ENCODE measurements at regions not wholly inside any gene's neighbourhood (a gene's known extent, or its start where the extent isn't known, plus 50 kb on each side); places are given as distances from the start of the nearest gene placed in this dataset.
"Not testable (repeated sequence)": the region's sequence is repeated elsewhere in the genome, so short reads cannot be mapped to it uniquely, and the experiment has no call there.

DNA sequence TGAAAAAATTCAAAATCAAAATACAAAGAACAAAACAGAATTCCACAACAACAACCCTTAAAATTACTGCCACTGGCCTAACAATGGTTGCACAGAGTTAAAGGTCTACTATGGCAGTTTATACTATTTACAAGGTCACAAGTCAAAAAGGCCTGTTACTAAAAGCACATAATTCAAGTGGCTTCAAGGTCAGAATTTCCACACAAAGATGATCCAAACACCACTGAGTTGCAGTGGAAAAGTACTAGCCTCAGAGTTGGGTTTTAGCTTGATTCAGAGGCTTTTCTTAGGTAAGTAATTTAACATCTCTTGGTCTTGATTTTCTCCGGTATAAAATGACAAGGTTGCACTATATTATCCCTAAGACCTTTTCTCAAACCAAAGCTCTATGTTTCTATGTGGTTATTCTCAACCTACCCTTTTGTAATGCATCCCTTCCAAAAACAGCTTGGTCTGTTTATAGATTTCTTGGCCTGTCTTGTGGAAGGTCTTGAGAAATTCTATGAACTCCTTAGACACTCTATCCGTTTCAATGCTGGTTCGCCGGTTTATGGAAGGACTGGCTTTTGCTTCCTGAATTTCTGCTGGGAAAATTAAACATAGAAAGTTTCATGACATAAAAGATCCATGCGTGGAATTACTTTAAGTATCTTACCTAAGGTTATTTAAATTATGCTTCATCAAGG, 69.5 kb downstream of the MDH2 start:
- intact Hi-C loops (cut with DNase I); ATAC-seq: not testable (repeated sequence)

DNA sequence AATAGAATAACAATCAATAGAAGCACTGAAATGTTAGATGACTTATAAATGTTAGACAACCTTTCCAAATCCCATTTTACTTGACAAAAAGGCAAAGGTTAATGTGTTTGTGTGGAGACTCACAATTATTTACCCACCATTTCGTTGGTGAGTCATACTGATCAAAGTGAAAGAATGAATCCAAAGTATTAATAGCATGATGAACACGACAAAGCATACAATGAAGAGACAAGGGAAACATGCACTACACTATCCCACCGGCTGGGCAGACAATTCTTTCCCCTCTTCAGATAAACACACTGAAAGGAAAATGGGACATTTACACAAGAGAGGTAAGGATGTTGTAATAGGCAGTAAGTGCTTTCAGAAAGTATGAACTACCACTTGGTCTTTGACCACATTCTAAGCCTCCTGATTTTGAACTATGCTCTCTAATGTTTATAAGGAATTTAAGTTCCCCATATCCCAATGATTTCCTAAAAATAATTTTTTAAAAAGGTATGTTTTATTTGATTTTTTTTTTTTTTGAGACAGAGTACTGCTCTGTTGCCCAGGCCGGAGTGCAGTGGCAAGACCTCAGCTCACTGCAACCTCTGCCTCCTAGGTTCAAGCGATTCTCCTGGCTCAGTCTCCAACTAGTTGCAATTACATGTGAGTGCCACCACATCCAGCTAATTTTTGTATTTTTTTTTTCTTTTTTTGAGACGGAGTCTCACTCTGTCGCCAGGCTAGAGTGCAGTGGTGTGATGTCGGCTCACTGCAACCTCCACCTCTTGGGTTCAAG, 70.5 kb downstream of the MDH2 start:
- ATAC-seq; DNase-seq (ENCODE audit: low spot score); intact Hi-C loops (cut with DNase I): not testable (repeated sequence)

More for the DNA sequence above, 69.5 kb downstream of the MDH2 start:
- DNase-seq (ENCODE audit: low spot score) = not testable (repeated sequence)

DNA sequence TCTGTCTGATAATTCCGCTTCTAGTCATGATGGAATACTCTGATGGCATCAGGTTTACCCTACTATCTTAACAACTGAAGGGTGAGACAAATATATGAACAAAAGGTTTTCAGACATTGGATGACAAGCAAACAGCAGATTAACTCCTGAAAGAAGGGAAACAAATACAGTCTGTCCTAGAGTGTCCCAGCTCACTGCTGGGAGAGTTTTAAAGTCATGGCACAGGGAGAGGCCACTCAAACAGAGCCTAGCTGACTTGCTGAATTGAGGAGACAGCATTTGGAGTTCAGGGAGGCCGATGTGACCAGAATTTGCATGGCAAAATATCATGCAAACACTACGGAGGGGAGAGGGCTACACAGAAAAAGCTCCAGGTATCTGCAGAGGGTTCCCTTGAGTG, 73.1 kb downstream of the MDH2 start:
- DNase-seq (ENCODE audit: low spot score) (no peak), ATAC-seq (no peak)
- intact Hi-C loops (cut with DNase I) = no loop called here

DNA sequence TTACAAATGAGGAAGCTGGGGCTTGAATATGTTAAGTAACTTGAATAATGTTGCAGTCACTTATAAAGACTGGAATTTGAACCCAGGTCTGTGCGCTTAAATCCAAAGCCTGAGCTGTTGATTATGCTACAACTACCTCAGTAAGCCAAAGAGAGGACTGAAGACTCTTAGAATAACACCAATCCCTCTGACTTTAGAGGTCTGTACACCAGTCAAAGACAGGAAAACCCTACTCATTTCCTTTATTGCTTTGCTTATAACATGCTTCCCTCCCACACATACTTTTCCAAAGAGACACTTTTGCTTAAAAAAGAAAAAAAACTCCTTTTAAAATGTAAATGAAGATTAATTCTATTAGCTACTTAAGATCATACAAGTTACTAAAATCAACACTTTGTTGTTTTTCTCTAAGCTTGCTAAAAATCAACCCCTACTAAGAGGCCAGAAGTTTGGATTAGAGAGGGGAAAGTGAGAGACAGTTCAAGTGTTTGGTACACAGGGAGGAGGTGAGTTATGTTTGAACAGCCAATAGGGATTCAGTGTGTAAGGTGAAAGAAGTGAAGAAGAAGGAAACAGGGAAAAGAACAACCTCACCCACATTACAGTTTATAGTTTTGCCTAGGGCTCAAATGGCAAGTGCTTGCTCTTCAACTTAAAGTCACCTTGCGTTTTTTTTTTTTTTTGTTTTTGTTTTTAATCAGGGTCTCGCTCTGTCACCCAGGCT, 74.8 kb downstream of the MDH2 start:
- DNase-seq (ENCODE audit: low spot score) (no peak), ATAC-seq (no peak)
- intact Hi-C loops (cut with DNase I) = no loop called here

GRCh38 chr7:76123316-76123715, 75.4 kb downstream of the MDH2 start:
- no peak for ATAC-seq
- DNase-seq (ENCODE audit: low spot score) = no peak
- intact Hi-C loops (cut with DNase I) = no loop called here

GRCh38 chr7:76125560-76125959, 76.1 kb upstream of the SRRM3 start:
- intact Hi-C loops (cut with DNase I) = no loop called here
- ATAC-seq (no peak), DNase-seq (ENCODE audit: low spot score) (no peak)

GRCh38 chr7:76126632-76127031, 75.1 kb upstream of the SRRM3 start:
- intact Hi-C loops (cut with DNase I) = no loop called here
- ATAC-seq (no peak), DNase-seq (ENCODE audit: low spot score) (no peak)

DNA sequence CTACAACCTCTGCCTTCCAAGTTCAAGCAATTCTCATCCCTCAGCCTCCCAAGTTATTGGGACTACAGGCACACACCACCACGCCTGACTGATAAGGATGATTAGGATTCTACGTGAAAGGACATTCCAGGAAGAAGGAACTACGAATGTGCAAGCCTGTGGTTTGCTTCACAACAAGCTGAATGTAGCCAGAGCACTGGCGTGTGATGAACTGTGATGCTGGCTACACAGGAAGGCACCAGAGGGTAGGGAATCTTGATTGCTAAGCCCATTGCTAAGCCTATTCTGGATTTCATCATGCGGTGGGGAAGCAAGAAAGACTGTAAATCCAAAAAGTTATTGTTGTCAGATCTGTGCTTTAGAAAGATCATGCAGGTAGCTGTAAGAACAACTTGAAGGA, 72.3 kb upstream of the SRRM3 start:
- intact Hi-C loops (cut with DNase I) = no loop called here
- DNase-seq (ENCODE audit: low spot score) = no peak
- no peak for ATAC-seq

- intact Hi-C loops (cut with DNase I) = no loop called here
- ATAC-seq (no peak), DNase-seq (ENCODE audit: low spot score) (no peak)
These were observed 71.9 kb upstream of the SRRM3 start for GRCh38 chr7:76129836-76130235.

DNA sequence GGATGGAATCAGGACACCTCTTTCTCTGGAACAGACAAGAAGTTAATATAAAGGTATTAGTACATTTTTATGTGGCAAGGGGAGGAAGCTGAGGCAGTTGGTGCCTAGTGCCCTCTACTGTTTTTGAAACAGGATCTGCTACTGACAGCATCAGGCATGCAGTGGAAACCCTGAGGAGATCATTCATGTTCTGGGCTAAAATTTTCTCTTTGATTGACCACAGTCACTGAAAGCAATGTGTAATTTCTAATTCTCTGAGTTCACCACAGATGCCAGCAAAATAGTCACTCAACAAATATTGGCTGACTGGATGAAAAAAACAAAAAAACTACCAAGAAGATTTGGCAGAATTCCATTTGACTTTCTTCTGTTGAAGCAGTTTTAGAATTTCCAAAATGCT, 71.0 kb upstream of the SRRM3 start:
- peak; percentile 65 for ATAC-seq
- DNase-seq (ENCODE audit: low spot score); intact Hi-C loops (cut with DNase I): not testable (repeated sequence)

- intact Hi-C loops (cut with DNase I); ATAC-seq; DNase-seq (ENCODE audit: low spot score): not testable (repeated sequence)
These were observed 69.8 kb upstream of the SRRM3 start for GRCh38 chr7:76131887-76132286.

DNA sequence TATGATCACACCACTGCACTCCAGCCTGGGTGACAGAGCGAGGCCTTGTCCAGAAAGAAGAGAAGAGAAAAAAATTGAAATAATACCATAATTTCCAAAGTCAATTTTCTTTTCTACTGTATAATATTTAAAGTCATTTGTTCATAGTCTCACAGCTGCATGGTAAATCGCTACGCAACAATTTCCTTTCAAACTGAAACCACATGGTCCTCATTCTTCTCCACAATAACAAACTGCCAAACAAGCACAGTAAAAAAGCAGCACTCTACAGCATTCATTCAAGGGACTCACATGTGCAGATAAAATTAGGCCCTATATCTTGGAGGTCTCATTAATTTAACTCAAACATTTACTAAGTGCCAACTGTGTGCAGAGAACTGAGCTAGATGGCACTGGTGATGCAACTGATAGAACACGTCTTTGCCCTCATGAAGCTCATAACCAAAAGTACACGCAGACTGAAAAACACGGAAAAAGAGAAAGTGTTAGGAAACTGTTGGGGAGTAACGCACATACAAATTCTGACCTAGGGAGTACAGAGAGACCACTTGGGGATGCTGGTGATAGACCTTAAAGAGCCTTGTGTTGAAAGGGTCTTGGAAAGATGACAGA, 68.4 kb upstream of the SRRM3 start:
- intact Hi-C loops (cut with DNase I) = no loop called here
- ATAC-seq (no peak), DNase-seq (ENCODE audit: low spot score) (no peak)

DNA sequence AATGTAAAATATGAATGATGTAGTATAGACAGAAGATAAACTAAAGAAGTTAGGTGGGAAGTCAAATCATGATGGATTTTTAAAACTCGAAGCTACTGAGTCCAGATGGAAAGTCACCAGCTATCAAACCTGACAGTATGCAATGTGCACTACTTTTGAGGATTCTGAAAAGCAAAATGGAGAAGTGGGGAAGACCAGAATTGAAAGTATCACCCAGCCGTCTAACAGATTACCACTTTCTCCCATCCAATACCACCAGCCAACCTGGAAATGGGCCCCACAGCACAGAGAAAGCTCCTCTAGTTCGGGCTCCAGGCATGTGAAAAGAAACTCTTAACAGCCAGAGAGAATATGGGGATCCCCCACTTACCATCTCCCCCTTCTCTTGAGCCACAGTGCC, 67.9 kb upstream of the SRRM3 start:
- intact Hi-C loops (cut with DNase I) = no loop called here
- DNase-seq (ENCODE audit: low spot score) (no peak), ATAC-seq (no peak)

GRCh38 chr7:76135263-76135662, 66.4 kb upstream of the SRRM3 start:
- intact Hi-C loops (cut with DNase I); DNase-seq (ENCODE audit: low spot score): not testable (repeated sequence)

GRCh38 chr7:76138577-76139313, 63.0 kb upstream of the SRRM3 start:
- intact Hi-C loops (cut with DNase I); DNase-seq (ENCODE audit: low spot score): not testable (repeated sequence)
- peak; percentile 26 for ATAC-seq

More at GRCh38 chr7:76135263-76135662, 66.4 kb upstream of the SRRM3 start:
- not testable (repeated sequence) for ATAC-seq

- ATAC-seq = no peak
- no peak for DNase-seq (ENCODE audit: low spot score)
- intact Hi-C loops (cut with DNase I) = no loop called here
These were observed 62.0 kb upstream of the SRRM3 start for GRCh38 chr7:76139670-76140069.

DNA sequence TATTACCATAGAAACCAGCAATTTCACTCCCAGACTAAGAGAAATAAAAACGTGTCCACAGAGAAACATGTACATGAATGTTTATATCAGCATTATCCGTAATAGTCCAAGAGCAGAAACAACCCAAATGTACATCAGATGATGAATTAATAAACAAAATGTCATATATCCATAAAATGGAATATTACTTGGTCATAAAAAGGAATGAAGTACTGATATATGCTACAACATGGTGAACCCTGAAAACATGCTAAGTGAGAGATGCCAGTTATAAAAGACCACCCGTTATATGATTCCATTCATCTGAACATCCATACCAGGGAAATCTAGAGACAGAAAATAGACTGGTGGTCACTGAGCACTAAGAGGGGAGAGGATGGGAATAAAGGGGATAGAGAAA, 61.4 kb upstream of the SRRM3 start:
- ATAC-seq; DNase-seq (ENCODE audit: low spot score); intact Hi-C loops (cut with DNase I): not testable (repeated sequence)

- ATAC-seq = no peak
- intact Hi-C loops (cut with DNase I) = no loop called here
These were observed 58.8 kb upstream of the SRRM3 start for GRCh38 chr7:76142861-76143260.

More at GRCh38 chr7:76142861-76143260, 58.8 kb upstream of the SRRM3 start:
- no peak for DNase-seq (ENCODE audit: low spot score)

All from sciatic nerve (tissue), 2 donors.